LNCaP clone FGC (cell line): ENCODE measurements at regions not wholly inside any gene's neighbourhood (a gene's known extent, or its start where the extent isn't known, plus 50 kb on each side); places are given as distances from the start of the nearest gene placed in this dataset.

Source experiments
- DNase-seq: peaks from one replicate; pipeline ENCODE4 v3.0.0-alpha.2; 2011; ENCODE audit warnings: low read depth
- H3K4me3 ChIP-seq: 2 replicates; pipeline ENCODE4 v1.5.1; 2011; ENCODE audit warnings: mild to moderate bottlenecking, low read depth, low read length, control low read depth
- TF ChIP-seq, protein P1 (sequence below): IDR thresholded peaks from 2 replicates; pipeline ENCODE4 v1.5.1; 2012; ENCODE audit warnings: mild to moderate bottlenecking; ENCODE audit not compliant: control insufficient read depth, insufficient read depth; ENCODE audit errors: extremely low read depth

DNA sequence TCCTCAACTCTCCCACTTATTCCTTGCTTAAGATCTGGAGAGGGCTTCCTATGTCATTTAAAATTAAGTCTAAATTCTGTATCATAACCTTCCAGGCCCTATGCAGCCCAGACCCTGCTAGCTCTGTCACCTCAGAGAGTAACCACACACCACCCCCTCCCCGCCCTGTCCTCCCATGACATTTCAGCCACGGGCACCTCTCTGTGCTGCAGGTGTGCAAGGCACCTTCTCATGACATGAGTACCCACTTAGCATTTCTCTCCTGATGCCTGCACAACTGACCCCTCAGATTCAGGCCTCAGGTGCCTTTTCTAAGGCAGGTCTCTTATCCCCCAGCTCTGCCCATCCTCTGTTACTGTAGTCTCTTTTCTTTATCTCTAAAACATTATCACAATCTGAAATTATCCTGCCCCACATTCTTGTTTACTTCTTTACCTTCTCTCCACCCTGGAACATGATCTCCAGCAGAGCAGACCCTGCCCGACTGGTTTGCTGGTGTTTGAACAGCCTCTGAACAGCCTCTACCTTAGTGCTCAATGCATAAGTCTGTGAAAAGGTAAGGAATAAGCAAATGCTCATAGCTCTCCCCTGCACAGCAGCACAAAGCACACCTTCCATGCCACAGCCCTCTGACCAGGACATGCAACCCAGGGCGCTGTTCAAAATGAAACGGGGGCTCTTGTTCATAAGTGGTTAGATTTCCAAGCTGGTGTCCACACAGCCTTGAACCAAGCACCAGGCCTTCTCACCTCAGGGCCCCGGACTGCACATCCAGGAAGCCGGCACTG lies 196.1 kb upstream of the B3GAT1 start:
- H3K4me3 ChIP-seq, result no peak overlapping the region
- TF ChIP-seq, protein P1, sequence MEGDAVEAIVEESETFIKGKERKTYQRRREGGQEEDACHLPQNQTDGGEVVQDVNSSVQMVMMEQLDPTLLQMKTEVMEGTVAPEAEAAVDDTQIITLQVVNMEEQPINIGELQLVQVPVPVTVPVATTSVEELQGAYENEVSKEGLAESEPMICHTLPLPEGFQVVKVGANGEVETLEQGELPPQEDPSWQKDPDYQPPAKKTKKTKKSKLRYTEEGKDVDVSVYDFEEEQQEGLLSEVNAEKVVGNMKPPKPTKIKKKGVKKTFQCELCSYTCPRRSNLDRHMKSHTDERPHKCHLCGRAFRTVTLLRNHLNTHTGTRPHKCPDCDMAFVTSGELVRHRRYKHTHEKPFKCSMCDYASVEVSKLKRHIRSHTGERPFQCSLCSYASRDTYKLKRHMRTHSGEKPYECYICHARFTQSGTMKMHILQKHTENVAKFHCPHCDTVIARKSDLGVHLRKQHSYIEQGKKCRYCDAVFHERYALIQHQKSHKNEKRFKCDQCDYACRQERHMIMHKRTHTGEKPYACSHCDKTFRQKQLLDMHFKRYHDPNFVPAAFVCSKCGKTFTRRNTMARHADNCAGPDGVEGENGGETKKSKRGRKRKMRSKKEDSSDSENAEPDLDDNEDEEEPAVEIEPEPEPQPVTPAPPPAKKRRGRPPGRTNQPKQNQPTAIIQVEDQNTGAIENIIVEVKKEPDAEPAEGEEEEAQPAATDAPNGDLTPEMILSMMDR, result no peak
- DNase-seq, result peak; percentile 67

DNA sequence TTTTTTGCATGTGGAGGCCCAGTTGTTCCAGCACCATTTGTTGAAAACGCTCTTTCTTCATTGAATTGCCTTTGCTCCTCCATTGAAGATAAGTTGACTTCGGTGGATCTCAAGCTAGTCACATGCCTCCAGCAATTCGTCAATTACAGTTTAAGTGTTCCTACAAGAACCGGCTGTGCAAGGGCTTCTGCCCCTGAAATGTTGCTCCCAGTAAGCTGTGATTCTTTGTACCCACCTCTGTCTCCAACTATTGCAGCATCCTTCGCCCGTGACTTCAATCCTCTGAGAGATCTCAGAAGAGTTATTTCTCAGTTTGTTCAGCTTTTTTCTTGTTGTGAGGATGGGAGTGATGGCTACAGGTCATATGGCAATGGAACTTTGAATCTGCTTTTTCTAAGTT lies 194.2 kb upstream of the B3GAT1 start:
- no peak overlapping the region for H3K4me3 ChIP-seq
- no peak for DNase-seq

DNA sequence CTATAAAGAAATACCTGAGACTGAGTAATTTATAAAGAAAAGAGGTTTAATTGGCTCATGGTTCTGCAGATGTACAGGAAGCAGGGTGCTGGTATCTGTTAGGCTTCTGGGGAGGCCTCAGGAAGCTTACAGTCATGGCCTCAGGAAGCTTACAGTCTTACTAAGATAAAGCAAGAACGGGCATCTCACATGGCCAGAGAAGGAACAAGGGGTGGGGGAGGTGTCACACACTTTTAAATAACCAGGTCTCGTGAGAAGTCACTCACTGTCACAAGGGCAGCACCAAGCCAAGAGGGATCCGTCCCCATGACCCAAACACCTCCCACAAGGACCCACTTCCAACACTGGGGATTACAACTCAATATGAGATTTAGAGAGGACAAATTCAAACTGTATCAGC lies 192.8 kb upstream of the B3GAT1 start:
- TF ChIP-seq, protein P1, result no peak
- H3K4me3 ChIP-seq, result no peak overlapping the region
- DNase-seq, result no peak

More for the DNA sequence above, 194.2 kb upstream of the B3GAT1 start:
- TF ChIP-seq, protein P1, result no peak

DNA sequence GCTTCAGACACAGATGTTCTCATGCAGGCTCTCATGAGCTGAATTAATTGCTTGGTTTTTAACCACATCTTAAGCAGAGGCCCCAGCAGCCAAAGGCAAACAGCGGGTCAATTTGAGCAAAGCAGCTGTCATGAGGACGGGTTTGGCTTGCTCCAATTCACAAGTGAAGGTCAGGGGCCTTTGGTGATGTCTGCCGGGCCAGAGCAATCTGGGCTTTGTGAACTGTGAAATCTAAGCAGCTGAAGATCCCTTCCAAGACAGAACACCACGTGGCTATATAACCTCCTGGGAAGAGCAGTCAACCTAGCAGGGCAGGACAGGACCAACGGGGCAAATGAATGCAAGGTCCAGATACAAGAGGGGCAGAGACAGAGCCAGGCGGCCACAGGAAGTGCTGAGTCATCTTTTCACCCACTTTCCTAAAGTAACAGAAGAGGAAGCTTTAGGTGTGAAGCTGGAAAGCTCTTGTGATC lies 187.3 kb upstream of the B3GAT1 start:
- TF ChIP-seq, protein P1, result no peak

DNA sequence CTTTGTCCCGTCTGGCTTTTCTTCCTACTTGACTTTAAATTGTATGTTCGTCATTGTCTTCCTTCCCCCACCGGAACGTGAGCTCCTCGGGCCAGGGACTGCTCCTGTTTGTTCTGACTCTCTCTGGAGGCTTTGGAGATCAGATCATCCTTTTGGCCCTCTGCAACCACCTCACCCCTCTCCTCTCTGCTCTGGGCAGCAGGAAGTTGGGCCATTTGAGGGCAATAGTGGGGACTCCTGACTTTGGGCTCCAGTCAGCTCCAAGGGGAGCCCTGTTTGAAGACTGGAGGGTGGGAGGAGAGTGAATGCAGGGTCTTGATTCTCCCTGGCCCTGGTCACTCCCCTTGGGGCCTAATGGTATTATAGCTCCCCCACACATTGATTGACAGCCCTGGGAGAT lies 186.3 kb upstream of the B3GAT1 start:
- TF ChIP-seq, protein P1, result no peak
- DNase-seq, result no peak
- no peak overlapping the region for H3K4me3 ChIP-seq

More for the DNA sequence above, 187.3 kb upstream of the B3GAT1 start:
- no peak for DNase-seq
- no peak overlapping the region for H3K4me3 ChIP-seq

DNA sequence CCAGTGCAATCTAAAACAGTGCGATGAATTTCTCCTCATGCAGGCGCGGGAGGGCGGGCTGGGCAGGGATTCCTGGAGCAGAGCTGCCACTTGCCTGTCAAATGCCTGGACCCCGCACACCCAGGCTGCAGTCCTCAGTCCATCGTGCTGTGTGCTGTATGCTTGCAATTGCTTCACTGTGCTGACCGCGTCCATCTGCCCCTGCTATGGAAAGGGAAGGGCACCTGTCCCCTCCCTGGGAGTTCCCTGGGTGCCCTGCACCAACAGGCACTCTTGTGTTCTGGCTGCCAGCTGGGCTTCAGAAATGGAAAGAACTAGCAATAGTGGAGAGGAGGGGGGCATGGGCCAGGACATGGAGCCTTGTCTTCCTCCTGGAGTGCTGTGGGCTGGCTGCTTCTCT lies 185.4 kb upstream of the B3GAT1 start:
- DNase-seq, result no peak
- no peak overlapping the region for H3K4me3 ChIP-seq
- TF ChIP-seq, protein P1, result no peak

DNA sequence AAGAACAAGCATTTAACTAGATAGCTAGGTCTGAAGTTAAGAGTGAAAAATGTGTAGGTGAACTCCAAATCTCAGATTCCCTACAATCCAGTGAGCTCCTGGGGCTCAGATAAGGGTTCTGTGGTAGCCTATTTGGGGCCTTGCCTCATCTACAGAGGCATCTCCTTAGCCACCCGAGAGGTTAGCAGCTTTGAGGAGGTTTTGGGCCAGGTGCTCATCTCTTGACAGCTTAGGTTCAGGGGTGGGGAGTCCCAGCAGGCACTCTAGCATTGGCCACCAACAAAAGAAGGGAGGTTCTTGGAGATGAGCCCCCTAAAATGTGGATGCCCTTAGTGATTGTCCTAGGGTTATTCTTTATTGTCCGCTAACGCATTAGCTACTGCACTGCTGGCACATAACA lies 184.4 kb upstream of the B3GAT1 start:
- H3K4me3 ChIP-seq, result no peak overlapping the region
- no peak for DNase-seq
- TF ChIP-seq, protein P1, result no peak
